K562 (cell line): ENCODE measurements at regions not wholly inside any gene's neighbourhood (a gene's known extent, or its start where the extent isn't known, plus 50 kb on each side); places are given as distances from the start of the nearest gene placed in this dataset.

ENCODE experiments used
- ATAC-seq: fragments of 200-7000 bp; cut with Tn5 transposase; 3 replicates; pipeline ENCODE4 v1.9.1; 2020; ENCODE audit warnings: moderate library complexity
- BruUV-seq: library from RNA; stranded (reverse); fragments of 400-500 nt; replicated peaks from 2 replicates; lab custom pipeline; 2021; lab: Mats Ljungman, UMichigan
- CTCF ChIA-PET: fragments of 300-600 bp; formaldehyde crosslinking; extraction: SDS; loops from one replicate; lab custom pipeline; 2021; ENCODE audit warnings: low intra/inter-chr PET ratio; lab: Yijun Ruan, JAX
- POLR2A ChIA-PET: fragments of 300-600, 350-650 bp; sonication (Branson Sonifier 250); formaldehyde crosslinking; extraction: SDS; loops from one replicate; lab custom pipeline; 2021; ENCODE audit warnings: antibody characterized with exemption, inconsistent platforms; lab: Yijun Ruan, JAX
- DNase-seq, 4 experiments: peaks; one replicate each; pipeline versions ENCODE4 v3.0.0 to v3.0.0-alpha.2; 2011 to 2018; ENCODE audit warnings: low spot score in 3 of 4, mixed read lengths in 3 of 4; ENCODE audit errors: extremely low read depth in 1 of 4
- FAIRE-seq: peaks from 2 replicates; lab custom pipeline; 2011; peaks lifted over from hg19 to GRCh38; lab: Jason Lieb, UNC
- H2AFZ ChIP-seq: 2 replicates; pipeline ENCODE4 v1.6.0; 2011; ENCODE audit warnings: low read depth, low read length, control low read depth, inconsistent platforms
- H3K27ac ChIP-seq: fragments of 200-600 bp; 3 replicates; pipeline ENCODE4 v1.8.0; 2011; ENCODE audit warnings: low read depth, mild to moderate bottlenecking, control low read depth, inconsistent platforms, low read length, moderate library complexity, mixed read lengths; ENCODE audit errors: extremely low read depth
- H3K27me3 ChIP-seq, 2 experiments: fragments of 300-600 bp in 1 of 2; 2 replicates in 1 of 2; 3 replicates in 1 of 2; pipeline versions ENCODE4 v1.6.0 to v1.8.0; 2011; ENCODE audit warnings: inconsistent platforms in 2 of 2, low read length in 2 of 2, mild to moderate bottlenecking in 1 of 2, mixed read lengths in 1 of 2, moderate library complexity in 1 of 2; ENCODE audit not compliant: control insufficient read depth in 2 of 2, insufficient read depth in 2 of 2
- H3K36me3 ChIP-seq: fragments of 300-600 bp; 3 replicates; pipeline ENCODE4 v1.8.0; 2011; ENCODE audit warnings: mild to moderate bottlenecking, low read length, inconsistent platforms; ENCODE audit not compliant: control insufficient read depth, insufficient read depth
- H3K4me1 ChIP-seq, 2 experiments: fragments of 200-600 bp in 1 of 2; replicated peaks in 1 of 2; 2 replicates in 1 of 2; 3 replicates in 1 of 2; pipeline versions ENCODE4 v1.5.1 to v1.8.0; 2011; ENCODE audit warnings: inconsistent platforms in 2 of 2, low read length in 2 of 2, mild to moderate bottlenecking in 1 of 2, mixed read lengths in 1 of 2, moderate library complexity in 1 of 2; ENCODE audit not compliant: control insufficient read depth in 2 of 2, insufficient read depth in 2 of 2
- H3K4me2 ChIP-seq: 2 replicates; pipeline ENCODE4 v1.6.1; 2011; ENCODE audit warnings: low read length, control low read depth, inconsistent platforms, mixed read lengths; ENCODE audit not compliant: insufficient read depth
- H3K4me3 ChIP-seq: fragments of 200-600 bp; sonication (generic), shearing (Covaris generic); 2 replicates; pipeline ENCODE4 v1.5.1; 2016; ENCODE audit warnings: control low read depth, inconsistent platforms
- H3K79me2 ChIP-seq: fragments of 200-600 bp; 3 replicates; pipeline ENCODE4 v1.8.0; 2011; ENCODE audit warnings: low read length, inconsistent platforms; ENCODE audit not compliant: control insufficient read depth, insufficient read depth
- H3K9ac ChIP-seq, 2 experiments: 2 replicates each; pipeline versions ENCODE4 v1.6.0 to v1.6.1; 2011; ENCODE audit warnings: low read depth in 2 of 2, low read length in 2 of 2, control low read depth in 1 of 2, inconsistent platforms in 1 of 2, mild to moderate bottlenecking in 1 of 2, mixed read lengths in 1 of 2; ENCODE audit not compliant: insufficient read depth in 1 of 2
- H3K9me1 ChIP-seq: one replicate; pipeline ENCODE4 v1.6.0; 2011; ENCODE audit warnings: inconsistent platforms, mild to moderate bottlenecking, low read length, moderate library complexity; ENCODE audit not compliant: control insufficient read depth, insufficient read depth
- H3K9me3 ChIP-seq: replicated peaks from 2 replicates; pipeline ENCODE4 v1.5.1; 2011; ENCODE audit warnings: low read depth, low read length, inconsistent platforms; ENCODE audit not compliant: control insufficient read depth, insufficient read depth
- H4K20me1 ChIP-seq: replicated peaks from 2 replicates; pipeline ENCODE4 v1.6.1; 2011; ENCODE audit warnings: low read length, inconsistent platforms, mixed read lengths; ENCODE audit not compliant: control insufficient read depth, insufficient read depth
- CREBBP ChIP-seq: IDR thresholded peaks from one replicate; pipeline ENCODE4 v1.6.1; 2012; ENCODE audit warnings: low read depth, mild to moderate bottlenecking, control low read depth, inconsistent platforms, low read length
- JUN ChIP-seq, 2 experiments: sonication (generic) in 1 of 2; formaldehyde crosslinking in 1 of 2; IDR thresholded peaks; 2 replicates each; pipeline versions ENCODE4 v1.6.1 to v1.8.0; 2012 to 2022; ENCODE audit warnings: borderline replicate concordance in 2 of 2, mild to moderate bottlenecking in 2 of 2, improper control_type of control experiment in 1 of 2, low read depth in 1 of 2, low read length in 1 of 2, missing genetic modification reagents in 1 of 2
- MED1 ChIP-seq: sonication (generic); formaldehyde crosslinking; IDR thresholded peaks from 2 replicates; pipeline ENCODE4 v1.8.1; 2023; ENCODE audit warnings: missing genetic modification reagents, borderline replicate concordance
- STAT5A ChIP-seq: IDR thresholded peaks from 2 replicates; pipeline ENCODE4 v1.6.1; 2012; ENCODE audit warnings: low read length, inconsistent platforms, borderline replicate concordance
- WGBS: fragments of 100-300 bp; shearing (Covaris generic); methylation state at CpG from one replicate; pipeline ENCODE4 v1.1.6; 2016; ENCODE audit warnings: low coverage, mixed read lengths; ENCODE audit not compliant: insufficient coverage; ENCODE audit errors: missing lambda C conversion rate; 5-methylcytosine and 5-hydroxymethylcytosine counted together
- in situ Hi-C: fragments of 300-500 bp; cut with MboI; formaldehyde crosslinking; loops from 4 replicates; pipeline ENCODE4 v1.15.0; 2018; ENCODE audit warnings: inconsistent platforms, mixed read lengths
- intact Hi-C: fragments of 100-400 bp; cut with micrococcal nuclease; formaldehyde crosslinking; loops from 2 replicates; pipeline ENCODE4 v1.14.2; 2022
- TF ChIP-seq, protein P1 (sequence below): fragments of 450-650 bp; formaldehyde crosslinking; IDR thresholded peaks from 2 replicates; pipeline ENCODE4 v1.4.0; 2020; ENCODE audit warnings: mild to moderate bottlenecking, moderate library complexity
- TF ChIP-seq, protein P2 (sequence below): fragments of 450-650 bp; IDR thresholded peaks from 2 replicates; pipeline ENCODE4 v1.6.1; 2017; ENCODE audit warnings: antibody characterized with exemption
- TF ChIP-seq, protein P3 (sequence below): fragments of 450-650 bp; IDR thresholded peaks from 2 replicates; pipeline ENCODE4 v1.6.1; 2016; ENCODE audit warnings: mild to moderate bottlenecking, moderate library complexity

DNA sequence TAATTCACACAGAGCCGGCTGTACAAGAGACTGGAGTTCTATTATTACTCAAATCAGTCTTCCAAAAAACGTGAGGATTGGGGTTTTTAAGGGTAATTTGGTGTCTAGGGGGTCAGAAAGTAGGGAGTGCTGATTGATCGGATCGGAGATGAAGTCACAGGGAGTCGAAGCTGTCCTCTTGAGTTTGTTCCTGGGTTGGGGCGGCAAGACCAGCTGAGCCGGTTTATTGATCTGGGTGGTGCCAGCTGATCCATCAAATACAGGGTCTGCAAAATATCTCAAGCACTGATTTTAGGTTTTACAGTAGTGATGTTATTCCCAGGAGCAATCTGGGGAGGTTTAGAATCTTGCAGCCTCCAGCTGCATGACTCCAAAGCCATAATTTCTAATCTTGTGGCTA lies 262.7 kb downstream of the KCNRG start:
- H3K79me2 ChIP-seq, result no peaks in the 10 kb centered on the region; the same call in 2 of the 3 replicates
- 73% methylated on average over 6 of the region's 7 CpGs for WGBS
- no peaks in the 10 kb centered on the region for H4K20me1 ChIP-seq
- H3K4me3 ChIP-seq, result no peak overlapping the region
- POLR2A ChIA-PET, result no interaction called here
- BruUV-seq, result no TSS peak
- H3K4me1 ChIP-seq, result no peaks in the 10 kb centered on the region; a peak in 1 of 5 replicates
- H3K9me3 ChIP-seq, result no peaks in the 10 kb centered on the region
- in situ Hi-C loops (no loop called here), intact Hi-C loops (no loop called here)
- no peaks in the 10 kb centered on the region for H3K9me1 ChIP-seq
- CTCF ChIA-PET, result no interaction called here
- H3K27me3 ChIP-seq, result no peaks in the 10 kb centered on the region
- H3K27ac ChIP-seq, result no peak overlapping the region
- no peak for DNase-seq
- H3K4me2 ChIP-seq, result no peak overlapping the region
- no peak for ATAC-seq
- no peaks in the 10 kb centered on the region for H3K36me3 ChIP-seq
- H2AFZ ChIP-seq, result no peak overlapping the region
- no peak for FAIRE-seq
- H3K9ac ChIP-seq, result no peak overlapping the region
- TF ChIP-seq, protein P1, sequence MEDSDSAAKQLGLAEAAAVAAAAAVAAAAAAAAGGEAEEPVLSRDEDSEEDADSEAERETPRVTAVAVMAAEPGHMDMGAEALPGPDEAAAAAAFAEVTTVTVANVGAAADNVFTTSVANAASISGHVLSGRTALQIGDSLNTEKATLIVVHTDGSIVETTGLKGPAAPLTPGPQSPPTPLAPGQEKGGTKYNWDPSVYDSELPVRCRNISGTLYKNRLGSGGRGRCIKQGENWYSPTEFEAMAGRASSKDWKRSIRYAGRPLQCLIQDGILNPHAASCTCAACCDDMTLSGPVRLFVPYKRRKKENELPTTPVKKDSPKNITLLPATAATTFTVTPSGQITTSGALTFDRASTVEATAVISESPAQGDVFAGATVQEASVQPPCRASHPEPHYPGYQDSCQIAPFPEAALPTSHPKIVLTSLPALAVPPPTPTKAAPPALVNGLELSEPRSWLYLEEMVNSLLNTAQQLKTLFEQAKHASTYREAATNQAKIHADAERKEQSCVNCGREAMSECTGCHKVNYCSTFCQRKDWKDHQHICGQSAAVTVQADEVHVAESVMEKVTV (CRISPR knock-in tag), result no peak
- TF ChIP-seq, protein P2, sequence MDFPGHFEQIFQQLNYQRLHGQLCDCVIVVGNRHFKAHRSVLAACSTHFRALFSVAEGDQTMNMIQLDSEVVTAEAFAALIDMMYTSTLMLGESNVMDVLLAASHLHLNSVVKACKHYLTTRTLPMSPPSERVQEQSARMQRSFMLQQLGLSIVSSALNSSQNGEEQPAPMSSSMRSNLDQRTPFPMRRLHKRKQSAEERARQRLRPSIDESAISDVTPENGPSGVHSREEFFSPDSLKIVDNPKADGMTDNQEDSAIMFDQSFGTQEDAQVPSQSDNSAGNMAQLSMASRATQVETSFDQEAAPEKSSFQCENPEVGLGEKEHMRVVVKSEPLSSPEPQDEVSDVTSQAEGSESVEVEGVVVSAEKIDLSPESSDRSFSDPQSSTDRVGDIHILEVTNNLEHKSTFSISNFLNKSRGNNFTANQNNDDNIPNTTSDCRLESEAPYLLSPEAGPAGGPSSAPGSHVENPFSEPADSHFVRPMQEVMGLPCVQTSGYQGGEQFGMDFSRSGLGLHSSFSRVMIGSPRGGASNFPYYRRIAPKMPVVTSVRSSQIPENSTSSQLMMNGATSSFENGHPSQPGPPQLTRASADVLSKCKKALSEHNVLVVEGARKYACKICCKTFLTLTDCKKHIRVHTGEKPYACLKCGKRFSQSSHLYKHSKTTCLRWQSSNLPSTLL, result no peak
- no peak for TF ChIP-seq STAT5A
- no peak for TF ChIP-seq MED1 (CRISPR knock-in tag)
- TF ChIP-seq, protein P3, sequence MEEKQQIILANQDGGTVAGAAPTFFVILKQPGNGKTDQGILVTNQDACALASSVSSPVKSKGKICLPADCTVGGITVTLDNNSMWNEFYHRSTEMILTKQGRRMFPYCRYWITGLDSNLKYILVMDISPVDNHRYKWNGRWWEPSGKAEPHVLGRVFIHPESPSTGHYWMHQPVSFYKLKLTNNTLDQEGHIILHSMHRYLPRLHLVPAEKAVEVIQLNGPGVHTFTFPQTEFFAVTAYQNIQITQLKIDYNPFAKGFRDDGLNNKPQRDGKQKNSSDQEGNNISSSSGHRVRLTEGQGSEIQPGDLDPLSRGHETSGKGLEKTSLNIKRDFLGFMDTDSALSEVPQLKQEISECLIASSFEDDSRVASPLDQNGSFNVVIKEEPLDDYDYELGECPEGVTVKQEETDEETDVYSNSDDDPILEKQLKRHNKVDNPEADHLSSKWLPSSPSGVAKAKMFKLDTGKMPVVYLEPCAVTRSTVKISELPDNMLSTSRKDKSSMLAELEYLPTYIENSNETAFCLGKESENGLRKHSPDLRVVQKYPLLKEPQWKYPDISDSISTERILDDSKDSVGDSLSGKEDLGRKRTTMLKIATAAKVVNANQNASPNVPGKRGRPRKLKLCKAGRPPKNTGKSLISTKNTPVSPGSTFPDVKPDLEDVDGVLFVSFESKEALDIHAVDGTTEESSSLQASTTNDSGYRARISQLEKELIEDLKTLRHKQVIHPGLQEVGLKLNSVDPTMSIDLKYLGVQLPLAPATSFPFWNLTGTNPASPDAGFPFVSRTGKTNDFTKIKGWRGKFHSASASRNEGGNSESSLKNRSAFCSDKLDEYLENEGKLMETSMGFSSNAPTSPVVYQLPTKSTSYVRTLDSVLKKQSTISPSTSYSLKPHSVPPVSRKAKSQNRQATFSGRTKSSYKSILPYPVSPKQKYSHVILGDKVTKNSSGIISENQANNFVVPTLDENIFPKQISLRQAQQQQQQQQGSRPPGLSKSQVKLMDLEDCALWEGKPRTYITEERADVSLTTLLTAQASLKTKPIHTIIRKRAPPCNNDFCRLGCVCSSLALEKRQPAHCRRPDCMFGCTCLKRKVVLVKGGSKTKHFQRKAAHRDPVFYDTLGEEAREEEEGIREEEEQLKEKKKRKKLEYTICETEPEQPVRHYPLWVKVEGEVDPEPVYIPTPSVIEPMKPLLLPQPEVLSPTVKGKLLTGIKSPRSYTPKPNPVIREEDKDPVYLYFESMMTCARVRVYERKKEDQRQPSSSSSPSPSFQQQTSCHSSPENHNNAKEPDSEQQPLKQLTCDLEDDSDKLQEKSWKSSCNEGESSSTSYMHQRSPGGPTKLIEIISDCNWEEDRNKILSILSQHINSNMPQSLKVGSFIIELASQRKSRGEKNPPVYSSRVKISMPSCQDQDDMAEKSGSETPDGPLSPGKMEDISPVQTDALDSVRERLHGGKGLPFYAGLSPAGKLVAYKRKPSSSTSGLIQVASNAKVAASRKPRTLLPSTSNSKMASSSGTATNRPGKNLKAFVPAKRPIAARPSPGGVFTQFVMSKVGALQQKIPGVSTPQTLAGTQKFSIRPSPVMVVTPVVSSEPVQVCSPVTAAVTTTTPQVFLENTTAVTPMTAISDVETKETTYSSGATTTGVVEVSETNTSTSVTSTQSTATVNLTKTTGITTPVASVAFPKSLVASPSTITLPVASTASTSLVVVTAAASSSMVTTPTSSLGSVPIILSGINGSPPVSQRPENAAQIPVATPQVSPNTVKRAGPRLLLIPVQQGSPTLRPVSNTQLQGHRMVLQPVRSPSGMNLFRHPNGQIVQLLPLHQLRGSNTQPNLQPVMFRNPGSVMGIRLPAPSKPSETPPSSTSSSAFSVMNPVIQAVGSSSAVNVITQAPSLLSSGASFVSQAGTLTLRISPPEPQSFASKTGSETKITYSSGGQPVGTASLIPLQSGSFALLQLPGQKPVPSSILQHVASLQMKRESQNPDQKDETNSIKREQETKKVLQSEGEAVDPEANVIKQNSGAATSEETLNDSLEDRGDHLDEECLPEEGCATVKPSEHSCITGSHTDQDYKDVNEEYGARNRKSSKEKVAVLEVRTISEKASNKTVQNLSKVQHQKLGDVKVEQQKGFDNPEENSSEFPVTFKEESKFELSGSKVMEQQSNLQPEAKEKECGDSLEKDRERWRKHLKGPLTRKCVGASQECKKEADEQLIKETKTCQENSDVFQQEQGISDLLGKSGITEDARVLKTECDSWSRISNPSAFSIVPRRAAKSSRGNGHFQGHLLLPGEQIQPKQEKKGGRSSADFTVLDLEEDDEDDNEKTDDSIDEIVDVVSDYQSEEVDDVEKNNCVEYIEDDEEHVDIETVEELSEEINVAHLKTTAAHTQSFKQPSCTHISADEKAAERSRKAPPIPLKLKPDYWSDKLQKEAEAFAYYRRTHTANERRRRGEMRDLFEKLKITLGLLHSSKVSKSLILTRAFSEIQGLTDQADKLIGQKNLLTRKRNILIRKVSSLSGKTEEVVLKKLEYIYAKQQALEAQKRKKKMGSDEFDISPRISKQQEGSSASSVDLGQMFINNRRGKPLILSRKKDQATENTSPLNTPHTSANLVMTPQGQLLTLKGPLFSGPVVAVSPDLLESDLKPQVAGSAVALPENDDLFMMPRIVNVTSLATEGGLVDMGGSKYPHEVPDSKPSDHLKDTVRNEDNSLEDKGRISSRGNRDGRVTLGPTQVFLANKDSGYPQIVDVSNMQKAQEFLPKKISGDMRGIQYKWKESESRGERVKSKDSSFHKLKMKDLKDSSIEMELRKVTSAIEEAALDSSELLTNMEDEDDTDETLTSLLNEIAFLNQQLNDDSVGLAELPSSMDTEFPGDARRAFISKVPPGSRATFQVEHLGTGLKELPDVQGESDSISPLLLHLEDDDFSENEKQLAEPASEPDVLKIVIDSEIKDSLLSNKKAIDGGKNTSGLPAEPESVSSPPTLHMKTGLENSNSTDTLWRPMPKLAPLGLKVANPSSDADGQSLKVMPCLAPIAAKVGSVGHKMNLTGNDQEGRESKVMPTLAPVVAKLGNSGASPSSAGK, result no peak
- no peak for TF ChIP-seq JUN (IDR thresholded peaks at IDR 0.05; ENCODE audit: borderline replicate concordance, low read depth, low read length)
- TF ChIP-seq JUN (CRISPR knock-in tag; IDR thresholded peaks at IDR 0.05; ENCODE audit: borderline replicate concordance), result no peak
- no peak for TF ChIP-seq CREBBP
